GM23338 (cell line): ENCODE measurements at regions not wholly inside any gene's neighbourhood (a gene's known extent, or its start where the extent isn't known, plus 50 kb on each side); places are given as distances from the start of the nearest gene placed in this dataset.

Experiments
- ATAC-seq: fragments of 200-7000 bp; cut with Tn5 transposase; 3 replicates; pipeline ENCODE4 v1.9.1; 2020
- DNase-seq: peaks from one replicate; pipeline ENCODE4 v3.0.0-alpha.2; 2015; ENCODE audit warnings: low spot score
- H2AFZ ChIP-seq: fragments of 200-600 bp; sonication (generic); 2 replicates; pipeline ENCODE4 v1.8.0; 2016; ENCODE audit warnings: antibody characterized with exemption, mild to moderate bottlenecking, moderate library complexity
- H3F3A ChIP-seq: fragments of 200-600 bp; sonication (generic); replicated peaks from 2 replicates; pipeline ENCODE4 v1.8.0; 2017; ENCODE audit warnings: antibody characterized with exemption, mixed run types, low read depth
- H3K27ac ChIP-seq: fragments of 200-600 bp; sonication (generic); 2 replicates; pipeline ENCODE4 v1.6.1; 2016; ENCODE audit warnings: low read depth
- H3K27me3 ChIP-seq: fragments of 200-600 bp; sonication (generic); 2 replicates; pipeline ENCODE4 v1.8.0; 2016; ENCODE audit warnings: mild to moderate bottlenecking, mixed run types, moderate library complexity; ENCODE audit not compliant: insufficient read depth
- H3K36me3 ChIP-seq: fragments of 200-600 bp; sonication (generic); 2 replicates; pipeline ENCODE4 v1.8.0; 2016; ENCODE audit warnings: mild to moderate bottlenecking; ENCODE audit not compliant: insufficient read depth
- H3K4me1 ChIP-seq: fragments of 200-600 bp; sonication (generic); 2 replicates; pipeline ENCODE4 v1.8.0; 2016; ENCODE audit warnings: mild to moderate bottlenecking, moderate library complexity; ENCODE audit not compliant: insufficient read depth
- H3K4me2 ChIP-seq: fragments of 200-600 bp; sonication (generic); 2 replicates; pipeline ENCODE4 v1.7.1; 2017; ENCODE audit warnings: mixed run types
- H3K4me3 ChIP-seq: fragments of 200-600 bp; sonication (generic); 2 replicates; pipeline ENCODE4 v1.6.1; 2016; ENCODE audit warnings: mixed run types
- H3K79me2 ChIP-seq: fragments of 200-600 bp; sonication (generic); replicated peaks from 2 replicates; pipeline ENCODE4 v1.8.0; 2017; ENCODE audit warnings: mild to moderate bottlenecking; ENCODE audit not compliant: insufficient read depth
- H3K9me2 ChIP-seq: fragments of 200-600 bp; sonication (generic); 2 replicates; pipeline ENCODE4 v1.8.0; 2017; ENCODE audit not compliant: insufficient read depth
- H4K20me1 ChIP-seq: fragments of 200-600 bp; sonication (generic); replicated peaks from 2 replicates; pipeline ENCODE4 v1.8.0; 2017; ENCODE audit warnings: mild to moderate bottlenecking; ENCODE audit not compliant: insufficient read depth
- H3K27ac Mint-ChIP-seq: 2 replicates; pipeline ENCODE4 v1.8.0; 2020; ENCODE audit warnings: inconsistent platforms, mild to moderate bottlenecking, moderate library complexity, mixed read lengths
- H3K27me3 Mint-ChIP-seq: 3 replicates; pipeline ENCODE4 v1.8.0; 2022; ENCODE audit warnings: low read depth, mild to moderate bottlenecking, moderate library complexity, mixed read lengths, inconsistent platforms; ENCODE audit not compliant: insufficient read depth, poor library complexity
- H3K36me3 Mint-ChIP-seq: 3 replicates; pipeline ENCODE4 v1.8.0; 2021; ENCODE audit warnings: low read depth, mild to moderate bottlenecking, inconsistent platforms, moderate library complexity, mixed read lengths
- H3K4me1 Mint-ChIP-seq: 3 replicates; pipeline ENCODE4 v1.8.0; 2020; ENCODE audit warnings: mild to moderate bottlenecking, inconsistent platforms, mixed read lengths
- H3K4me3 Mint-ChIP-seq: 3 replicates; pipeline ENCODE4 v1.8.0; 2021; ENCODE audit warnings: moderate library complexity, mild to moderate bottlenecking, inconsistent platforms, mixed read lengths
- H3K9me3 Mint-ChIP-seq: 3 replicates; pipeline ENCODE4 v1.8.0; 2020; ENCODE audit warnings: moderate library complexity, mild to moderate bottlenecking, inconsistent platforms, mixed read lengths
- CREB1 ChIP-seq: fragments of 250-450 bp; sonication (Bioruptor Pico); IDR thresholded peaks from 2 replicates; pipeline ENCODE4 v1.5.0; 2020; ENCODE audit warnings: low read depth, mild to moderate bottlenecking, moderate library complexity
- EZH2phosphoT487 ChIP-seq: fragments of 200-600 bp; sonication (generic); IDR thresholded peaks from one replicate; pipeline ENCODE4 v1.8.1; 2018; ENCODE audit warnings: antibody characterized with exemption; ENCODE audit not compliant: unreplicated experiment
- JUNB ChIP-seq: IDR thresholded peaks from one replicate; pipeline ENCODE4 v1.6.1; 2016; ENCODE audit warnings: antibody characterized with exemption; ENCODE audit not compliant: unreplicated experiment
- POLR2AphosphoS5 ChIP-seq: IDR thresholded peaks from 2 replicates; pipeline ENCODE4 v1.6.1; 2016; ENCODE audit warnings: antibody characterized with exemption, low read depth
- STAT1 ChIP-seq: IDR thresholded peaks from one replicate; pipeline ENCODE4 v1.6.1; 2016; ENCODE audit warnings: antibody characterized with exemption; ENCODE audit not compliant: unreplicated experiment
- ZNF114 ChIP-seq: fragments of 250-450 bp; sonication (Bioruptor Pico); IDR thresholded peaks from 2 replicates; pipeline ENCODE4 v1.5.0; 2020; ENCODE audit warnings: mild to moderate bottlenecking, moderate library complexity
- ZNF331 ChIP-seq: fragments of 250-450 bp; sonication (Bioruptor Pico); IDR thresholded peaks from 2 replicates; pipeline ENCODE4 v1.5.0; 2020; ENCODE audit warnings: low read depth, mild to moderate bottlenecking, moderate library complexity
- TF ChIP-seq, protein P1 (sequence below): fragments of 250-450 bp; sonication (Bioruptor Pico); IDR thresholded peaks from 2 replicates; pipeline ENCODE4 v1.5.0; 2020; ENCODE audit warnings: mild to moderate bottlenecking, moderate library complexity

DNA sequence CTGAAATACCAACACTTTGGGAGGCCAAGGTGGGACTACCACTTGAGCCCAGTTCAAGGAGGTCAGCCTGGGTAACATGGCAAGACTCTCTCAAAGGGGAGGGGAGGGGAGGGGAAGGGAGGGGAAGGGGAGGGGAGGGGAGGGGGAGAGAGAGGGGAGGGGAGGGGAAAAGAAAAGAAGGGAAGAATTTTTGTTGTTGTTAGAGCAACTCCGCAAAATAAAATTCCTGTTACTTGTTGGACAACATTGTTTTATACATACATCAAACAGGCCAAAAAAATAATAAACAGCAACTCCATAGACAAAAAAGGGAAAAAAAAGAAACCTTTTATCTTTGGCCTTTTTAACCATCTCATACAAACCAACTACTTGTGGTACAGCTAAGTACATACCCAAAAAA is 57.3 kb upstream of the TRIM24 start:
- H3K4me3 ChIP-seq, result no peak overlapping the region
- no peaks in the 10 kb centered on the region for H3K4me1 ChIP-seq
- H4K20me1 ChIP-seq, result no peaks in the 10 kb centered on the region
- no peaks in the 10 kb centered on the region for H3K9me2 ChIP-seq
- H2AFZ ChIP-seq, result peak overlapping the region; percentile 74; the same call in 1 of the 2 replicates
- Mint-ChIP-seq H3K4me3 (no peak overlapping the region), H3K9me3 (peaks cover 4% of the 10 kb centered on the region; the same call in 2 of the 3 replicates), H3K36me3 (peaks cover 8% of the 10 kb centered on the region; the same call in 2 of the 3 replicates), H3K27ac (no peak overlapping the region), H3K27me3 (peaks cover 2% of the 10 kb centered on the region), H3K4me1 (no peaks in the 10 kb centered on the region)
- H3K36me3 ChIP-seq, result no peaks in the 10 kb centered on the region
- TF ChIP-seq ZNF331 (CRISPR knock-in tag), result no peak
- TF ChIP-seq STAT1, result no peak
- no peak for TF ChIP-seq JUNB
- DNase-seq (no peak), ATAC-seq (no peak)
- no peak overlapping the region for H3K4me2 ChIP-seq
- H3K79me2 ChIP-seq, result no peaks in the 10 kb centered on the region
- no peaks in the 10 kb centered on the region for H3F3A ChIP-seq
- H3K27me3 ChIP-seq, result no peaks in the 10 kb centered on the region
- H3K27ac ChIP-seq, result no peak overlapping the region

DNA sequence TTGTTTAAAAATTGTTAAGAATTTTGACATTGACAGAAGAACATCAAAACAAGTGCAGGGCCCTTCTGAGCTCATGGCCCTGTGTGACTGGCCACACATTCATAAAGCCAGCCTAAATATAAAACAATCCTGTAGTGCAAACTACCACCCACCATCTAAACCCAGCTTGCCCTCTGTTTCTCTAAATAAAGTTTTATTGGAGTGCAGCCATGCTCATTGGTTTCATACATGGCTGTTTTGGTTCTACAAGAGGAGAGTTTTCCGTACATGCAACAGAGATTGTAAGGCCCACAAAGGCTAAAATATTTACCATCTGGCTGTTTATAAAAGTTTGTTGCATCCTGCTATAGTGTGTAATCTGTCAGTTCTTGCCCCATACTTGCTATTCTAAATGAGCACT is 54.6 kb upstream of the TRIM24 start:
- no peak overlapping the region for H3K4me2 ChIP-seq
- no peaks in the 10 kb centered on the region for H3K9me2 ChIP-seq
- ATAC-seq (no peak), DNase-seq (no peak)
- peaks cover 3% of the 10 kb centered on the region for H3K27me3 Mint-ChIP-seq
- no peak overlapping the region for H3K4me3 Mint-ChIP-seq
- 0 out of 2 replicates have a peak overlapping the region, but pooled peaks have one; percentile 74 for H2AFZ ChIP-seq
- H3K27me3 ChIP-seq, result no peaks in the 10 kb centered on the region
- H4K20me1 ChIP-seq, result no peaks in the 10 kb centered on the region
- no peaks in the 10 kb centered on the region for H3K36me3 ChIP-seq
- H3K9me3 Mint-ChIP-seq, result peaks cover 4% of the 10 kb centered on the region; the same call in 2 of the 3 replicates
- no peak overlapping the region for H3K27ac ChIP-seq
- no peaks in the 10 kb centered on the region for H3F3A ChIP-seq
- no peaks in the 10 kb centered on the region for H3K4me1 Mint-ChIP-seq
- TF ChIP-seq CREB1 (CRISPR knock-in tag) (no peak), JUNB (no peak), POLR2AphosphoS5 (no peak), STAT1 (no peak), ZNF114 (CRISPR knock-in tag) (no peak)
- no peak overlapping the region for H3K27ac Mint-ChIP-seq
- H3K4me1 ChIP-seq, result no peaks in the 10 kb centered on the region
- H3K36me3 Mint-ChIP-seq, result peaks cover 8% of the 10 kb centered on the region; the same call in 2 of the 3 replicates
- H3K79me2 ChIP-seq, result no peaks in the 10 kb centered on the region
- no peak overlapping the region for H3K4me3 ChIP-seq

DNA sequence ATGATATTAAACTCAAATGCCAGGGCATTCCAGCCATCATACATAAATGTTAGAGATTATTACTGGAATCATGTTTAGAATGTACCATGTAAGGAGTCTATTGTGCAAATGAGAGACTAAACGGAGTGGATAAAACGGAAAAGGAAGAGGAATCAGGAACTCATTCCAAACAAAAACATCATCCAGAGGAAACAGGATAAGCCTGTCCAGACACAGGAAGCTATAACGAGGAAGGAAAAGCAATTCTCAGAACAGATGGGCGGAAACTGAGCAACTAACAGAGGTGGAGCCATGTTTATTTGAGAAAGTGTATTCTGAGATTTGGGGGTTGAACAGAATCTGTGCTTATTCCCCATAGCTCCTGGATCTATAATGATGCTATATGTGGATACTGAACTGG is 52.3 kb upstream of the TRIM24 start:
- H3F3A ChIP-seq, result no peaks in the 10 kb centered on the region
- Mint-ChIP-seq H3K4me3 (no peak overlapping the region), H3K27me3 (peaks cover 3% of the 10 kb centered on the region), H3K36me3 (peaks cover 8% of the 10 kb centered on the region; the same call in 2 of the 3 replicates), H3K27ac (no peak overlapping the region; the same call in 1 of the 2 replicates), H3K9me3 (peaks cover 4% of the 10 kb centered on the region; the same call in 2 of the 3 replicates), H3K4me1 (no peaks in the 10 kb centered on the region)
- H3K4me1 ChIP-seq, result no peaks in the 10 kb centered on the region
- H3K79me2 ChIP-seq, result no peaks in the 10 kb centered on the region
- no peaks in the 10 kb centered on the region for H4K20me1 ChIP-seq
- H3K36me3 ChIP-seq, result no peaks in the 10 kb centered on the region
- no peak overlapping the region for H3K4me3 ChIP-seq
- DNase-seq (no peak), ATAC-seq (no peak)
- H2AFZ ChIP-seq, result peak overlapping the region; percentile 23; the same call in 1 of the 2 replicates
- H3K27me3 ChIP-seq, result no peaks in the 10 kb centered on the region
- no peaks in the 10 kb centered on the region for H3K9me2 ChIP-seq
- H3K27ac ChIP-seq, result no peak overlapping the region
- H3K4me2 ChIP-seq, result no peak overlapping the region
- no peak for TF ChIP-seq EZH2phosphoT487
- TF ChIP-seq, protein P1, sequence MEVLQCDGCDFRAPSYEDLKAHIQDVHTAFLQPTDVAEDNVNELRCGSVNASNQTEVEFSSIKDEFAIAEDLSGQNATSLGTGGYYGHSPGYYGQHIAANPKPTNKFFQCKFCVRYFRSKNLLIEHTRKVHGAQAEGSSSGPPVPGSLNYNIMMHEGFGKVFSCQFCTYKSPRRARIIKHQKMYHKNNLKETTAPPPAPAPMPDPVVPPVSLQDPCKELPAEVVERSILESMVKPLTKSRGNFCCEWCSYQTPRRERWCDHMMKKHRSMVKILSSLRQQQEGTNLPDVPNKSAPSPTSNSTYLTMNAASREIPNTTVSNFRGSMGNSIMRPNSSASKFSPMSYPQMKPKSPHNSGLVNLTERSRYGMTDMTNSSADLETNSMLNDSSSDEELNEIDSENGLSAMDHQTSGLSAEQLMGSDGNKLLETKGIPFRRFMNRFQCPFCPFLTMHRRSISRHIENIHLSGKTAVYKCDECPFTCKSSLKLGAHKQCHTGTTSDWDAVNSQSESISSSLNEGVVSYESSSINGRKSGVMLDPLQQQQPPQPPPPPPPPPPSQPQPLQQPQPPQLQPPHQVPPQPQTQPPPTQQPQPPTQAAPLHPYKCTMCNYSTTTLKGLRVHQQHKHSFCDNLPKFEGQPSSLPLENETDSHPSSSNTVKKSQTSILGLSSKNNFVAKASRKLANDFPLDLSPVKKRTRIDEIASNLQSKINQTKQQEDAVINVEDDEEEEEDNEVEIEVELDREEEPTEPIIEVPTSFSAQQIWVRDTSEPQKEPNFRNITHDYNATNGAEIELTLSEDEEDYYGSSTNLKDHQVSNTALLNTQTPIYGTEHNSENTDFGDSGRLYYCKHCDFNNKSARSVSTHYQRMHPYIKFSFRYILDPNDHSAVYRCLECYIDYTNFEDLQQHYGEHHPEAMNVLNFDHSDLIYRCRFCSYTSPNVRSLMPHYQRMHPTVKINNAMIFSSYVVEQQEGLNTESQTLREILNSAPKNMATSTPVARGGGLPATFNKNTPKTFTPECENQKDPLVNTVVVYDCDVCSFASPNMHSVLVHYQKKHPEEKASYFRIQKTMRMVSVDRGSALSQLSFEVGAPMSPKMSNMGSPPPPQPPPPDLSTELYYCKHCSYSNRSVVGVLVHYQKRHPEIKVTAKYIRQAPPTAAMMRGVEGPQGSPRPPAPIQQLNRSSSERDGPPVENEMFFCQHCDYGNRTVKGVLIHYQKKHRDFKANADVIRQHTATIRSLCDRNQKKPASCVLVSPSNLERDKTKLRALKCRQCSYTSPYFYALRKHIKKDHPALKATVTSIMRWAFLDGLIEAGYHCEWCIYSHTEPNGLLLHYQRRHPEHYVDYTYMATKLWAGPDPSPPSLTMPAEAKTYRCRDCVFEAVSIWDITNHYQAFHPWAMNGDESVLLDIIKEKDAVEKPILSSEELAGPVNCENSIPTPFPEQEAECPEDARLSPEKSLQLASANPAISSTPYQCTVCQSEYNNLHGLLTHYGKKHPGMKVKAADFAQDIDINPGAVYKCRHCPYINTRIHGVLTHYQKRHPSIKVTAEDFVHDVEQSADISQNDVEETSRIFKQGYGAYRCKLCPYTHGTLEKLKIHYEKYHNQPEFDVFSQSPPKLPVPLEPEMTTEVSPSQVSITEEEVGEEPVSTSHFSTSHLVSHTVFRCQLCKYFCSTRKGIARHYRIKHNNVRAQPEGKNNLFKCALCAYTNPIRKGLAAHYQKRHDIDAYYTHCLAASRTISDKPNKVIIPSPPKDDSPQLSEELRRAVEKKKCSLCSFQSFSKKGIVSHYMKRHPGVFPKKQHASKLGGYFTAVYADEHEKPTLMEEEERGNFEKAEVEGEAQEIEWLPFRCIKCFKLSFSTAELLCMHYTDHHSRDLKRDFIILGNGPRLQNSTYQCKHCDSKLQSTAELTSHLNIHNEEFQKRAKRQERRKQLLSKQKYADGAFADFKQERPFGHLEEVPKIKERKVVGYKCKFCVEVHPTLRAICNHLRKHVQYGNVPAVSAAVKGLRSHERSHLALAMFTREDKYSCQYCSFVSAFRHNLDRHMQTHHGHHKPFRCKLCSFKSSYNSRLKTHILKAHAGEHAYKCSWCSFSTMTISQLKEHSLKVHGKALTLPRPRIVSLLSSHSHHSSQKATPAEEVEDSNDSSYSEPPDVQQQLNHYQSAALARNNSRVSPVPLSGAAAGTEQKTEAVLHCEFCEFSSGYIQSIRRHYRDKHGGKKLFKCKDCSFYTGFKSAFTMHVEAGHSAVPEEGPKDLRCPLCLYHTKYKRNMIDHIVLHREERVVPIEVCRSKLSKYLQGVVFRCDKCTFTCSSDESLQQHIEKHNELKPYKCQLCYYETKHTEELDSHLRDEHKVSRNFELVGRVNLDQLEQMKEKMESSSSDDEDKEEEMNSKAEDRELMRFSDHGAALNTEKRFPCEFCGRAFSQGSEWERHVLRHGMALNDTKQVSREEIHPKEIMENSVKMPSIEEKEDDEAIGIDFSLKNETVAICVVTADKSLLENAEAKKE (CRISPR knock-in tag), result no peak
